ENCODE measurements at regions not wholly inside any gene's neighbourhood (a gene's known extent, or its start where the extent isn't known, plus 50 kb on each side); places are given as distances from the start of the nearest gene placed in this dataset.

GRCh38 chr11:104738208-104738607, 160.1 kb downstream of the CASP12 start:
- H3K36me3 Mint-ChIP-seq = no peaks in the 10 kb centered on the region
- DNase-seq (ENCODE audit: low spot score in 2 of 2) (no peak), ATAC-seq (no peak)
- peaks cover 5 to 9% of the 10 kb centered on the region in 2 donors for H3K9me3 Mint-ChIP-seq
- H3K27ac Mint-ChIP-seq = no peak overlapping the region

GRCh38 chr11:104736502-104736901, 161.8 kb downstream of the CASP12 start:
- Mint-ChIP-seq H3K27ac (no peak overlapping the region), H3K36me3 (no peaks in the 10 kb centered on the region), H3K9me3 (peaks cover 5 to 9% of the 10 kb centered on the region in 2 donors)
- ATAC-seq (no peak), DNase-seq (ENCODE audit: low spot score in 2 of 2) (no peak)

GRCh38 chr11:104734998-104735397, 163.3 kb downstream of the CASP12 start:
- DNase-seq (ENCODE audit: low spot score in 2 of 2) (no peak), ATAC-seq (no peak)
- Mint-ChIP-seq H3K36me3 (no peaks in the 10 kb centered on the region), H3K27ac (no peak overlapping the region), H3K9me3 (peaks cover 5% of the 10 kb centered on the region in 2 donors)

GRCh38 chr11:104731890-104732289, 166.4 kb downstream of the CASP12 start:
- DNase-seq (ENCODE audit: low spot score in 2 of 2) = no peak
- no peak overlapping the region for H3K27ac Mint-ChIP-seq
- ATAC-seq = peak in 1 of 2 donors; percentile 74

GRCh38 chr11:104728927-104729326, 169.3 kb downstream of the CASP12 start:
- ATAC-seq (no peak), DNase-seq (ENCODE audit: low spot score in 2 of 2) (no peak)
- no peaks in the 10 kb centered on the region for H3K36me3 Mint-ChIP-seq
- no peaks in the 10 kb centered on the region for H3K9me3 Mint-ChIP-seq
- no peak overlapping the region for H3K27ac Mint-ChIP-seq

More at GRCh38 chr11:104731890-104732289, 166.4 kb downstream of the CASP12 start:
- H3K9me3 Mint-ChIP-seq = no peaks in the 10 kb centered on the region
- no peaks in the 10 kb centered on the region for H3K36me3 Mint-ChIP-seq

- no peak for DNase-seq (ENCODE audit: low spot score in 2 of 2)
- ATAC-seq = no peak
- peaks cover 8% of the 10 kb centered on the region in 2 donors for H3K36me3 Mint-ChIP-seq
- no peak overlapping the region for H3K27ac Mint-ChIP-seq
- H3K9me3 Mint-ChIP-seq = peaks cover 0 to 6% of the 10 kb centered on the region in 2 donors
Observed at GRCh38 chr11:104727768-104728167, 170.5 kb downstream of the CASP12 start.

- Mint-ChIP-seq H3K36me3 (peaks cover 8 to 9% of the 10 kb centered on the region in 2 donors), H3K27ac (no peak overlapping the region), H3K9me3 (peaks cover 0 to 6% of the 10 kb centered on the region in 2 donors)
- DNase-seq (ENCODE audit: low spot score in 2 of 2) (no peak), ATAC-seq (no peak)
Observed at GRCh38 chr11:104727095-104727494, 171.2 kb downstream of the CASP12 start.

GRCh38 chr11:104725796-104726408, 172.4 kb downstream of the CASP12 start:
- H3K36me3 Mint-ChIP-seq = peaks cover 8 to 9% of the 10 kb centered on the region in 2 donors
- ATAC-seq (no peak), DNase-seq (ENCODE audit: low spot score in 2 of 2) (no peak)
- no peak overlapping the region for H3K27ac Mint-ChIP-seq
- peaks cover 0 to 6% of the 10 kb centered on the region in 2 donors for H3K9me3 Mint-ChIP-seq

- DNase-seq (ENCODE audit: low spot score in 2 of 2) (no peak), ATAC-seq (no peak)
- Mint-ChIP-seq H3K36me3 (peaks cover 0 to 7% of the 10 kb centered on the region in 2 donors), H3K9me3 (peaks cover 0 to 8% of the 10 kb centered on the region in 2 donors), H3K27ac (no peak overlapping the region)
Observed at GRCh38 chr11:104713401-104713800, 184.9 kb downstream of the CASP12 start.

GRCh38 chr11:104705490-104706190, 192.6 kb downstream of the CASP12 start:
- H3K27ac Mint-ChIP-seq = peak overlapping the region; percentile 66 to 90
- ATAC-seq (peak; percentile 95 to 98), DNase-seq (ENCODE audit: low spot score in 2 of 2) (peak; percentile 61 to 69)
- H3K9me3 Mint-ChIP-seq = peaks cover 0 to 9% of the 10 kb centered on the region in 2 donors
- no peaks in the 10 kb centered on the region for H3K36me3 Mint-ChIP-seq

GRCh38 chr11:104704888-104705287, 193.4 kb downstream of the CASP12 start:
- H3K27ac Mint-ChIP-seq = peak overlapping the region; percentile 66 to 90
- peaks cover 0 to 9% of the 10 kb centered on the region in 2 donors for H3K9me3 Mint-ChIP-seq
- H3K36me3 Mint-ChIP-seq = no peaks in the 10 kb centered on the region
- ATAC-seq = no peak
- no peak for DNase-seq (ENCODE audit: low spot score in 2 of 2)

GRCh38 chr11:104704146-104704830, 194.0 kb downstream of the CASP12 start:
- Mint-ChIP-seq H3K36me3 (no peaks in the 10 kb centered on the region), H3K27ac (peak overlapping the region in 1 of 2 donors; percentile 90), H3K9me3 (peaks cover 0 to 7% of the 10 kb centered on the region in 2 donors)
- no peak for DNase-seq (ENCODE audit: low spot score in 2 of 2)
- no peak for ATAC-seq

- ATAC-seq = peak; percentile 61 to 74
- no peaks in the 10 kb centered on the region for H3K9me3 Mint-ChIP-seq
- no peak overlapping the region for H3K27ac Mint-ChIP-seq
- no peaks in the 10 kb centered on the region for H3K36me3 Mint-ChIP-seq
- DNase-seq (ENCODE audit: low spot score in 2 of 2) = no peak
Observed at GRCh38 chr11:104700609-104701008, 197.7 kb downstream of the CASP12 start.

- ATAC-seq (no peak), DNase-seq (ENCODE audit: low spot score in 2 of 2) (no peak)
- H3K36me3 Mint-ChIP-seq = no peaks in the 10 kb centered on the region
- H3K27ac Mint-ChIP-seq = no peak overlapping the region
- H3K9me3 Mint-ChIP-seq = peaks cover 0 to under 1% of the 10 kb centered on the region in 2 donors
Observed at GRCh38 chr11:104699981-104700380, 198.3 kb downstream of the CASP12 start.

GRCh38 chr11:104695065-104695463, 203.2 kb downstream of the CASP12 start:
- Mint-ChIP-seq H3K27ac (no peak overlapping the region), H3K36me3 (peaks cover 0 to 5% of the 10 kb centered on the region in 2 donors), H3K9me3 (peaks cover 0 to 7% of the 10 kb centered on the region in 2 donors)
- no peak for ATAC-seq
- DNase-seq (ENCODE audit: low spot score in 2 of 2) = no peak

- Mint-ChIP-seq H3K36me3 (peaks cover 0 to 5% of the 10 kb centered on the region in 2 donors), H3K27ac (no peak overlapping the region), H3K9me3 (peaks cover 0 to 7% of the 10 kb centered on the region in 2 donors)
- no peak for ATAC-seq
- no peak for DNase-seq (ENCODE audit: low spot score in 2 of 2)
Observed at GRCh38 chr11:104694259-104695064, 203.8 kb downstream of the CASP12 start.
